Upper lobe of left lung (tissue), 6 donors: ENCODE measurements at regions not wholly inside any gene's neighbourhood (a gene's known extent, or its start where the extent isn't known, plus 50 kb on each side); places are given as distances from the start of the nearest gene placed in this dataset.
A peak's percentile ranks its signal among the peaks of the same experiment; 100 is the strongest.
"Not testable (repeated sequence)": the region's sequence is repeated elsewhere in the genome, so short reads cannot be mapped to it uniquely, and the experiment has no call there.

Source experiments
- ATAC-seq, 2 donors: fragments of 200-7000 bp; cut with Tn5 transposase; one replicate each; pipeline ENCODE4 v1.9.1; 2022; ENCODE audit warnings: mild to moderate bottlenecking in 2 of 2, moderate library complexity in 2 of 2; ENCODE audit not compliant: low FRiP score in 2 of 2
- DNase-seq, 2 donors: peaks; one replicate each; pipeline ENCODE4 v3.0.0-alpha.2; 2019 to 2020
- H3K27ac ChIP-seq, 4 donors: fragments of 200-600 bp; sonication (generic); one replicate each; pipeline ENCODE4 v1.5.1; 2016 to 2019
- H3K27me3 ChIP-seq, 4 donors: fragments of 200-600 bp; sonication (generic); one replicate each; pipeline ENCODE4 v1.5.1; 2017 to 2019
- H3K36me3 ChIP-seq, 4 donors: fragments of 200-600 bp; sonication (generic); one replicate each; pipeline ENCODE4 v1.5.1; 2016 to 2019
- H3K4me1 ChIP-seq, 4 donors: fragments of 200-600 bp; sonication (generic); one replicate each; pipeline ENCODE4 v1.5.1; 2018 to 2019
- H3K4me3 ChIP-seq, 4 donors: fragments of 200-600 bp; sonication (generic); one replicate each; pipeline ENCODE4 v1.5.1; 2017 to 2019; ENCODE audit warnings: mild to moderate bottlenecking in 2 of 4, moderate library complexity in 1 of 4
- H3K9me3 ChIP-seq, 4 donors: fragments of 200-600 bp; sonication (generic); one replicate each; pipeline ENCODE4 v1.5.1; 2018 to 2019
- CTCF ChIP-seq, 6 experiments: fragments of 450-650 bp in 4 of 6; fragments of 200-600 bp in 2 of 6; sonication (generic) in 2 of 6; IDR thresholded peaks; one replicate each; pipeline ENCODE4 v1.5.1; 2016 to 2019; ENCODE audit warnings: antibody characterized with exemption in 6 of 6
- EP300 ChIP-seq, 4 donors: sonication (generic); formaldehyde crosslinking; IDR thresholded peaks; one replicate each; pipeline ENCODE4 v1.5.1; 2017; ENCODE audit warnings: antibody characterized with exemption in 4 of 4, control low read depth in 2 of 4
- POLR2A ChIP-seq, 4 donors: fragments of 450-650 bp; IDR thresholded peaks; one replicate each; pipeline ENCODE4 v1.5.1; 2016 to 2017; ENCODE audit warnings: antibody characterized with exemption in 4 of 4, mild to moderate bottlenecking in 2 of 4
- POLR2AphosphoS5 ChIP-seq, 2 donors: sonication (generic); formaldehyde crosslinking; IDR thresholded peaks; one replicate each; pipeline ENCODE4 v1.5.1; 2017; ENCODE audit warnings: antibody characterized with exemption in 2 of 2
- WGBS, 2 donors: methylation state at CpG; one replicate each; pipeline ENCODE4 v1.1.5; 2017 to 2018; 5-methylcytosine and 5-hydroxymethylcytosine counted together
- donor health status: DM: no; HTN: no; CAD: no; lungs with moderate emphysema.
- donor health status: DM: no; HTN: yes; CAD: no; lungs with severe emphysema.

DNA sequence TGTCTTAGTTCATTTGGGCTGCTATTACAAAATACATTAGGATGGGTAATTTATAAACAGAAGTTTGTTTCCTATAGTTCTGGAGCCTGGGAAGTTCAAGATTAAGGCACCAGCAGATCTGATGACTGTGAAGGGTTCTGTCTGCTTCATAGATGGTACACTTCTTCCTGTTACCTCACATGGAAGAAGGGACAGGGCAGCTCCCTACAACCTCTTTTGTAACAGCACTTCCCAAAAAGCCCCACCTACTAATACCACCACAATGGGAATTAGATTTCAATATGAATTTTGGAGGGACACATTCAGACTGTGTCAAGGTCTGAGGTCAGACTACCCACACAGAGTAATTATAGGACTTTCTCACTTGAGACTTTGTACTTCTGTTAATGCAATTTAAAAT is 260.3 kb downstream of the ARHGAP12 start:
- no peaks in the 10 kb centered on the region for H3K4me1 ChIP-seq
- ATAC-seq (no peak), DNase-seq (no peak)
- H3K36me3 ChIP-seq: no peaks in the 10 kb centered on the region
- no peak for TF ChIP-seq EP300 (IDR thresholded peaks at IDR 0.05)
- TF ChIP-seq CTCF (IDR thresholded peaks at IDR 0.05): no peak
- TF ChIP-seq POLR2A (IDR thresholded peaks at IDR 0.05): no peak
- TF ChIP-seq POLR2AphosphoS5 (IDR thresholded peaks at IDR 0.05): no peak
- peaks cover 0 to 6% (median 4%) of the 10 kb centered on the region in 4 donors for H3K9me3 ChIP-seq
- H3K4me3 ChIP-seq: no peak overlapping the region
- no peaks in the 10 kb centered on the region for H3K27me3 ChIP-seq
- no peak overlapping the region for H3K27ac ChIP-seq

GRCh38 chr10:31665764-31666279 is 262.8 kb downstream of the ARHGAP12 start:
- H3K4me3 ChIP-seq, ATAC-seq, H3K9me3 ChIP-seq, H3K27me3 ChIP-seq, H3K27ac ChIP-seq, H3K4me1 ChIP-seq, DNase-seq, H3K36me3 ChIP-seq: not testable (repeated sequence)
- 97 to 100% methylated on average over 3 of the region's 3 CpGs for WGBS, 2 donors

DNA sequence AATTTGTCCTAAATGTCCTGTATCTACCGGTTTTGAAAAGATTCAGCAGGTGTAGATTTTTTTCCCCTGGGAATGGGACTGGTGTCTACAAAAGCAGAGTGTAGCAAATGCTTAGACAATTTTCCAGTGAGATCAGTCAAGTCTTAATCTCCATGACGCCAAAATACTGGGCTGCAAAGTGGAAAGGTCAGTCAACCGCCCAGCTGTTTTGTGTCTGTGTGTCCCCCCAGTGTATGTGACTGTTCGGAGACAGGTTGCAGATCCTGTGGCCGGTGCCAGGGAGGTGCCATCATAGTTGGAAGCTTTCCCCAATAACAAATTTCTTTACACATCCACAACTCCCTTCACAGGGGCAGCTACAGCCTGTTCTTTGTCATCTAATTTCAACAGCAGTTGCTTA is 263.8 kb downstream of the ARHGAP12 start:
- Histone ChIP-seq H3K27me3 (no peaks in the 10 kb centered on the region), H3K27ac (no peak overlapping the region), H3K36me3 (no peaks in the 10 kb centered on the region), H3K9me3 (no peaks in the 10 kb centered on the region), H3K4me3 (no peak overlapping the region), H3K4me1 (no peaks in the 10 kb centered on the region)
- DNase-seq: no peak
- WGBS, 2 donors: 87 to 90% methylated on average over 5 of the region's 5 CpGs
- ATAC-seq: peak in 1 of 2 donors; percentile 21
- TF ChIP-seq POLR2A (IDR thresholded peaks at IDR 0.05) (no peak), POLR2AphosphoS5 (IDR thresholded peaks at IDR 0.05) (no peak), CTCF (IDR thresholded peaks at IDR 0.05) (no peak), EP300 (IDR thresholded peaks at IDR 0.05) (no peak)

- DNase-seq, H3K27ac ChIP-seq: not testable (repeated sequence)
- WGBS, 2 donors: 88 to 94% methylated on average over 9 of the region's 9 CpGs
Observed at GRCh38 chr10:31664071-31664470, 264.6 kb downstream of the ARHGAP12 start.

GRCh38 chr10:31660300-31660699 is 268.3 kb downstream of the ARHGAP12 start:
- ATAC-seq: no peak
- 87 to 88% methylated on average over 7 of the region's 7 CpGs for WGBS, 2 donors

More at GRCh38 chr10:31664071-31664470, 264.6 kb downstream of the ARHGAP12 start:
- not testable (repeated sequence) for ATAC-seq, H3K27me3 ChIP-seq, H3K36me3 ChIP-seq, H3K9me3 ChIP-seq, H3K4me1 ChIP-seq, H3K4me3 ChIP-seq

More at GRCh38 chr10:31660300-31660699, 268.3 kb downstream of the ARHGAP12 start:
- H3K4me3 ChIP-seq: no peak overlapping the region
- no peaks in the 10 kb centered on the region for H3K36me3 ChIP-seq
- TF ChIP-seq EP300 (IDR thresholded peaks at IDR 0.05) (no peak), POLR2AphosphoS5 (IDR thresholded peaks at IDR 0.05) (no peak), CTCF (IDR thresholded peaks at IDR 0.05) (no peak), POLR2A (IDR thresholded peaks at IDR 0.05) (no peak)
- no peak overlapping the region for H3K27ac ChIP-seq
- no peaks in the 10 kb centered on the region for H3K4me1 ChIP-seq
- no peaks in the 10 kb centered on the region for H3K27me3 ChIP-seq
- no peaks in the 10 kb centered on the region for H3K9me3 ChIP-seq
- no peak for DNase-seq
